GM10248 (cell line): ENCODE measurements at regions not wholly inside any gene's neighbourhood (a gene's known extent, or its start where the extent isn't known, plus 50 kb on each side); places are given as distances from the start of the nearest gene placed in this dataset.

Source experiments
- CTCF ChIA-PET: fragments of 300-600 bp; sonication (Branson Sonifier 250); formaldehyde crosslinking; extraction: SDS; loops from one replicate; lab custom pipeline; 2021; ENCODE audit warnings: antibody characterized with exemption; lab: Yijun Ruan, JAX
- POLR2A ChIA-PET: fragments of 350-650 bp; sonication (Branson Sonifier 250); formaldehyde crosslinking; extraction: SDS; loops from one replicate; lab custom pipeline; 2020; ENCODE audit warnings: antibody characterized with exemption; lab: Yijun Ruan, JAX
- DNase-seq: peaks from one replicate; pipeline ENCODE4 v3.0.0; 2012; ENCODE audit errors: extremely low spot score
- CTCF ChIP-seq: IDR thresholded peaks from 2 replicates; pipeline ENCODE4 v1.5.1; 2012; ENCODE audit warnings: mild to moderate bottlenecking, low read depth; ENCODE audit errors: extremely low read depth, missing control alignments, control extremely low read depth

GRCh38 chr17:79530361-79531105 lies 80.3 kb downstream of the RBFOX3 start:
- CTCF ChIA-PET = no interaction called here
- TF ChIP-seq CTCF = no peak
- no peak for DNase-seq
- POLR2A ChIA-PET = no interaction called here

- CTCF ChIA-PET = no interaction called here
- no peak for TF ChIP-seq CTCF
- no peak for DNase-seq
- POLR2A ChIA-PET = no interaction called here
Measured at GRCh38 chr17:79529661-79530081, 81.2 kb downstream of the RBFOX3 start.

GRCh38 chr17:79528592-79529125 lies 82.2 kb downstream of the RBFOX3 start:
- TF ChIP-seq CTCF = no peak
- DNase-seq = no peak
- POLR2A ChIA-PET = no interaction called here
- CTCF ChIA-PET = no interaction called here

GRCh38 chr17:79527306-79527705 lies 83.5 kb downstream of the RBFOX3 start:
- ChIA-PET CTCF (no interaction called here), POLR2A (no interaction called here)
- TF ChIP-seq CTCF = no peak
- DNase-seq = no peak

- no peak for DNase-seq
- no peak for TF ChIP-seq CTCF
- ChIA-PET POLR2A (no interaction called here), CTCF (no interaction called here)
Measured at GRCh38 chr17:79525793-79526677, 84.8 kb downstream of the RBFOX3 start.
